ENCODE measurements at regions not wholly inside any gene's neighbourhood (a gene's known extent, or its start where the extent isn't known, plus 50 kb on each side); places are given as distances from the start of the nearest gene placed in this dataset.
A peak's percentile ranks its signal among the peaks of the same experiment; 100 is the strongest.

DNA sequence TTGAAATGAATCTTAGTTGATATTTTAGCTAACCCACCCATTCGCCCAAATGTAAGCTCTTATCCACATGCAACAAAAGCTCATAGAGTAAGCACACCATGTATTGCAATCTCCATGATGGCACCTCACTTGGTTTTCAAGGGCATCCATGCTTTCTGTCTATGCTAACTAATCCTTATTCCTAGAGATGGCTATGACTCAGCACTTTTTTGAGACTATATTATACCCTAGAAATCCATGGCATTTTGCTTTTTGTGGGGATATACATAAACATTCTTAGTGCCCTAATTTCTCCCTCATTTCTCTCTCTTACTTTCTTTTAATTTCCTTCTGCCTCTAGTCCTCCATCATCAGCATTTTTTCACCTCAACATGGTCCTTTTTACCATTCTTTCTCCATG, 168.5 kb upstream of the STT3B start:
- Mint-ChIP-seq H3K36me3 (ENCODE audit: low read depth) (no peaks in the 10 kb centered on the region), H3K9me3 (no peaks in the 10 kb centered on the region), H3K27ac (peak overlapping the region; percentile 70), H3K4me3 (peak overlapping the region; percentile 23; the same call in 1 of the 2 replicates), H3K27me3 (ENCODE audit: insufficient read depth) (no peaks in the 10 kb centered on the region), H3K4me1 (ENCODE audit: low read depth) (peaks cover 53% of the 10 kb centered on the region)
- DNase-seq: peak; percentile 12
- TF ChIP-seq, protein P1, sequence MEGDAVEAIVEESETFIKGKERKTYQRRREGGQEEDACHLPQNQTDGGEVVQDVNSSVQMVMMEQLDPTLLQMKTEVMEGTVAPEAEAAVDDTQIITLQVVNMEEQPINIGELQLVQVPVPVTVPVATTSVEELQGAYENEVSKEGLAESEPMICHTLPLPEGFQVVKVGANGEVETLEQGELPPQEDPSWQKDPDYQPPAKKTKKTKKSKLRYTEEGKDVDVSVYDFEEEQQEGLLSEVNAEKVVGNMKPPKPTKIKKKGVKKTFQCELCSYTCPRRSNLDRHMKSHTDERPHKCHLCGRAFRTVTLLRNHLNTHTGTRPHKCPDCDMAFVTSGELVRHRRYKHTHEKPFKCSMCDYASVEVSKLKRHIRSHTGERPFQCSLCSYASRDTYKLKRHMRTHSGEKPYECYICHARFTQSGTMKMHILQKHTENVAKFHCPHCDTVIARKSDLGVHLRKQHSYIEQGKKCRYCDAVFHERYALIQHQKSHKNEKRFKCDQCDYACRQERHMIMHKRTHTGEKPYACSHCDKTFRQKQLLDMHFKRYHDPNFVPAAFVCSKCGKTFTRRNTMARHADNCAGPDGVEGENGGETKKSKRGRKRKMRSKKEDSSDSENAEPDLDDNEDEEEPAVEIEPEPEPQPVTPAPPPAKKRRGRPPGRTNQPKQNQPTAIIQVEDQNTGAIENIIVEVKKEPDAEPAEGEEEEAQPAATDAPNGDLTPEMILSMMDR (IDR thresholded peaks at IDR 0.05): no peak

DNA sequence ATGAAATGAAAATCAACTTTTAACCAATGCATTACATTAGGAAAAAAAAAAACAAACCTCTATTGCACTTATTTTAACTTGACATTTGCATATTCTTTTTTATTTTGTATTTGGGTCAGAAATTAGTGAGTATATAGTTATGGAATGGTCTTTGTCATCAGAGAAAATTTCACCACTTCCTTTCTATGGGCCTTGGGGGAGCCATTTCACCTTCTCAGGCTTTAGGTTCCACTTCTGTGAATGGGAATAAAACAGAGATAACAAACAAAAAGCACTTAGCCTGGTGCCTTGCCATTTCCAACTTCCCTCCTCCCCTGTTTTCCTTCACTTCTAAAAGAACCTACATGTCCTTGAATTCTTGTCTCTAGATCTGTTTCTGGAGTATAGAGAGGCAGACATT, 168.0 kb upstream of the STT3B start:
- Mint-ChIP-seq H3K4me1 (ENCODE audit: low read depth) (peaks cover 58% of the 10 kb centered on the region), H3K4me3 (peak overlapping the region; percentile 31; the same call in 1 of the 2 replicates), H3K27ac (peak overlapping the region; percentile 82), H3K27me3 (ENCODE audit: insufficient read depth) (no peaks in the 10 kb centered on the region), H3K36me3 (ENCODE audit: low read depth) (no peaks in the 10 kb centered on the region), H3K9me3 (no peaks in the 10 kb centered on the region)
- peak; percentile 60 for DNase-seq
- TF ChIP-seq, protein P1 (IDR thresholded peaks at IDR 0.05): peak; percentile 61

DNA sequence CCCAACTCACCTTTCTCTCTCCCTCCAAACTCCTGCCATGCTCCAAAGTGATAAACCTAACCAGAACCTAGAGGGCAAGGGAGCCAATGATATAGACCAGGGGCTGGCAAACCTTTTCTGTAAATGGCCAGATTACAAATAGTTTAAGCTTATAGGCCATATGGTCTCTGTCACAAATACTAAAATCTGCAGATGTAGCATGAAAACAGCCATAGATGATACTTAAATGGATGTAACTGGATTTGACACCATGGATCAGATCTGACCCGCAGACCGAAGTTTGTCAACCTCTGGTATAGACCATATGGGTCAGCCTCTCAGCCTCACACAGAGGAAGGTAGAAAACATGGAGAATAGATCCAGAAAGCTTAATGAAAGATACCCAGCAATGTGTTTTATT, 165.2 kb upstream of the STT3B start:
- TF ChIP-seq, protein P1 (IDR thresholded peaks at IDR 0.05): no peak
- Mint-ChIP-seq H3K36me3 (ENCODE audit: low read depth) (no peaks in the 10 kb centered on the region), H3K4me1 (ENCODE audit: low read depth) (peaks cover 43% of the 10 kb centered on the region), H3K27me3 (ENCODE audit: insufficient read depth) (no peaks in the 10 kb centered on the region), H3K4me3 (no peak overlapping the region), H3K9me3 (no peaks in the 10 kb centered on the region), H3K27ac (no peak overlapping the region)
- no peak for DNase-seq

DNA sequence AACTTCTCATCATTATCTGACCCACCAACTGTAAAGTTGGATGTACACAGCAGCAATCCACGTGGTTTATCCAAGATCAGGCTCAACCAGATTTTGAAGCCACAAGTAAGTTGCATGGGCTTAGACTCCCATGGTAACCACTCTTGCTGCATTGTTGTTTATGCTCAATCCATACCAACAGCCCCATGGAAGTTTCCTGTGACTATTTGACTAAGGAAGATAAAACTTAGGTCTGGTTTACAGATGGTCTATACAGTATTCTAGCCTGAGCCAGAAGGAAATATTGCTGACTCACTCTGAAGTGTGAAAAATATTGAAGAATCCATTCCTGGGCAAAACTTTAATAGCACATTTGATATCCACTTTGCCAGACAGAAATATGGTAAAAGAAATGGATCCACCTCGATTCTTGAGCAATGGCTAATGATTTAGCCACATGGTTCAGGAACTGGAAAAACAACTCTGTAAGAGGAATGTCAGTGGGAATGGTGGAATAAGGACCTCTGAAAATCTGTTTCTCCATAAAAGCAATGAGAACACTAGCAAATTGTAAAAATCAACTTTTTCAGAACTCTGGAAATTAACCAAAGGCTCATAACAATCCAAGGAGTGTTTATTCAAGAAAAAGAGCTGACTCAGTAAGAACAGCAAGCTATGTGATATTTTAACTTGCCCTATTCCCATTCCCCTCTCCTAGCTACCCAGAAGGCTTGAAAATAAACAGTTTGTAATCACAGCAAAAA, 162.9 kb upstream of the STT3B start:
- TF ChIP-seq, protein P1 (IDR thresholded peaks at IDR 0.05): no peak
- H3K27ac Mint-ChIP-seq: peak overlapping the region; percentile 62

DNA sequence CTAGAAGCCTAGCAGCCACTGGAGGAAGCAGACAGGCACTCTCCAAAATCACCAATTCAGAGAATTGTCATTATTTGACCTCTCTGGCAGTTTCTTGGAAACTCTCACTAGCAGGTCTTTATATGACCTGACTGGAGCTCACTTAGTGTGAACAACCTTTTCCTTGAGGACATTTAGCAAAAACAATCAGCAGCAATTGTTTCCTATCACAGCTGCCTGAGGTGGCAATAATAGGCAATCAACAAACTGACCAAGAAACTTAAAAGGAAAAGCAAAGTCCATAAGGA, 162.4 kb upstream of the STT3B start:
- no peak for DNase-seq
- Mint-ChIP-seq H3K4me3 (no peak overlapping the region), H3K27me3 (ENCODE audit: insufficient read depth) (peaks cover 1% of the 10 kb centered on the region; the same call in 1 of the 2 replicates), H3K9me3 (no peaks in the 10 kb centered on the region), H3K27ac (no peak overlapping the region), H3K4me1 (ENCODE audit: low read depth) (peaks cover 16% of the 10 kb centered on the region), H3K36me3 (ENCODE audit: low read depth) (no peaks in the 10 kb centered on the region)
- TF ChIP-seq, protein P1 (IDR thresholded peaks at IDR 0.05): no peak

More for the DNA sequence above, 162.9 kb upstream of the STT3B start:
- H3K9me3 Mint-ChIP-seq: no peaks in the 10 kb centered on the region
- H3K36me3 Mint-ChIP-seq (ENCODE audit: low read depth): no peaks in the 10 kb centered on the region
- H3K27me3 Mint-ChIP-seq (ENCODE audit: insufficient read depth): peaks cover 1% of the 10 kb centered on the region; the same call in 1 of the 2 replicates
- no peak overlapping the region for H3K4me3 Mint-ChIP-seq
- H3K4me1 Mint-ChIP-seq (ENCODE audit: low read depth): peaks cover 21% of the 10 kb centered on the region
- DNase-seq: peak; percentile 18
